ENCODE measurements at regions not wholly inside any gene's neighbourhood (a gene's known extent, or its start where the extent isn't known, plus 50 kb on each side); places are given as distances from the start of the nearest gene placed in this dataset.

- DNase-seq = no peak
These were observed 351.8 kb upstream of the FMN2 start for GRCh38 chr1:239739919-239740318.

GRCh38 chr1:239742416-239743109 lies 349.1 kb upstream of the FMN2 start:
- DNase-seq = no peak

GRCh38 chr1:239744851-239745250 lies 346.8 kb upstream of the FMN2 start:
- no peak for DNase-seq

GRCh38 chr1:239755107-239755912 lies 336.4 kb upstream of the FMN2 start:
- no peak for DNase-seq

- no peak for DNase-seq
These were observed 334.0 kb upstream of the FMN2 start for GRCh38 chr1:239757716-239758115.

- DNase-seq = no peak
These were observed 332.9 kb upstream of the FMN2 start for GRCh38 chr1:239758756-239759155.

- no peak for DNase-seq
These were observed 330.2 kb upstream of the FMN2 start for GRCh38 chr1:239761509-239761908.

- DNase-seq = no peak
These were observed 327.8 kb upstream of the FMN2 start for GRCh38 chr1:239763850-239764249.

- DNase-seq = no peak
These were observed 327.1 kb upstream of the FMN2 start for GRCh38 chr1:239764546-239764945.

- no peak for DNase-seq
These were observed 326.5 kb upstream of the FMN2 start for GRCh38 chr1:239765163-239765562.

GRCh38 chr1:239771550-239771949 lies 320.1 kb upstream of the FMN2 start:
- DNase-seq = no peak

GRCh38 chr1:239772446-239772845 lies 319.2 kb upstream of the FMN2 start:
- DNase-seq = no peak

GRCh38 chr1:239775466-239775865 lies 316.2 kb upstream of the FMN2 start:
- no peak for DNase-seq

GRCh38 chr1:239778208-239778813 lies 313.4 kb upstream of the FMN2 start:
- DNase-seq = no peak

- no peak for DNase-seq
These were observed 311.7 kb upstream of the FMN2 start for GRCh38 chr1:239779962-239780361.

GRCh38 chr1:239784896-239785295 lies 306.8 kb upstream of the FMN2 start:
- no peak for DNase-seq

GRCh38 chr1:239785576-239785975 lies 306.1 kb upstream of the FMN2 start:
- no peak for DNase-seq

- no peak for DNase-seq
These were observed 305.2 kb upstream of the FMN2 start for GRCh38 chr1:239786464-239786863.

- no peak for DNase-seq
These were observed 299.5 kb upstream of the FMN2 start for GRCh38 chr1:239792157-239792556.

GRCh38 chr1:239795304-239795703 lies 296.4 kb upstream of the FMN2 start:
- DNase-seq = no peak

GRCh38 chr1:239799617-239800016 lies 292.1 kb upstream of the FMN2 start:
- DNase-seq = no peak

- DNase-seq = no peak
These were observed 290.8 kb upstream of the FMN2 start for GRCh38 chr1:239800861-239801260.

- no peak for DNase-seq
These were observed 289.4 kb upstream of the FMN2 start for GRCh38 chr1:239802275-239802674.

- no peak for DNase-seq
These were observed 287.9 kb upstream of the FMN2 start for GRCh38 chr1:239803781-239804180.
